B cell (primary cell): ENCODE measurements at regions not wholly inside any gene's neighbourhood (a gene's known extent, or its start where the extent isn't known, plus 50 kb on each side); places are given as distances from the start of the nearest gene placed in this dataset.

ENCODE experiments used
- ATAC-seq: fragments of 200-7000 bp; cut with Tn5 transposase; one replicate; pipeline ENCODE4 v1.10.0; 2021; ENCODE audit warnings: low read depth, mild to moderate bottlenecking, moderate number of reproducible peaks, moderate library complexity
- CTCF ChIA-PET: fragments of 350-600 bp; sonication (Branson Sonifier 250); formaldehyde crosslinking; loops from one replicate; lab custom pipeline; 2021; ENCODE audit warnings: antibody characterized with exemption, inconsistent platforms; lab: Charles Lee
- POLR2A ChIA-PET: fragments of 350-600 bp; sonication (Branson Sonifier 250); formaldehyde crosslinking; loops from one replicate; lab custom pipeline; 2021; ENCODE audit warnings: antibody characterized with exemption; lab: Charles Lee
- DNase-seq: peaks from one replicate; pipeline ENCODE4 v3.0.0; 2013
- H2AFZ ChIP-seq: 2 replicates; pipeline ENCODE4 v1.6.1; 2012; ENCODE audit warnings: mild to moderate bottlenecking, low read depth, low read length; ENCODE audit not compliant: insufficient read depth, poor library complexity, severe bottlenecking
- H3K27ac ChIP-seq, 2 donors: 1 replicate in 1 of 2; 2 replicates in 1 of 2; pipeline ENCODE4 v1.5.1; 2012 to 2013; ENCODE audit warnings: low read length in 2 of 2, mild to moderate bottlenecking in 2 of 2, moderate library complexity in 1 of 2
- H3K27me3 ChIP-seq, 4 experiments: fragments of 200-600 bp in 1 of 4; sonication (generic) in 1 of 4; replicated peaks in 1 of 4; 1 replicate in 2 of 4; 2 replicates in 2 of 4; pipeline versions ENCODE4 v1.6.1 to v1.7.0; 2013 to 2016; ENCODE audit warnings: low read length in 3 of 4, mild to moderate bottlenecking in 2 of 4, mixed read lengths in 1 of 4, moderate library complexity in 1 of 4; ENCODE audit not compliant: insufficient read depth in 4 of 4, control insufficient read depth in 3 of 4; ENCODE audit errors: control extremely low read depth in 1 of 4
- H3K36me3 ChIP-seq, 2 experiments: replicated peaks in 1 of 2; 1 replicate in 1 of 2; 2 replicates in 1 of 2; pipeline versions ENCODE4 v1.6.1 to v1.7.1; 2013; ENCODE audit warnings: low read length in 1 of 2; ENCODE audit not compliant: insufficient read depth in 2 of 2, control insufficient read depth in 1 of 2; ENCODE audit errors: control extremely low read depth in 1 of 2, extremely low read depth in 1 of 2
- H3K4me1 ChIP-seq, 2 donors: fragments of 200-600 bp in 1 of 2; sonication (generic) in 1 of 2; 1 replicate in 1 of 2; 2 replicates in 1 of 2; pipeline versions ENCODE4 v1.5.1 to v1.6.1; 2013 to 2017; ENCODE audit warnings: low read length in 2 of 2; ENCODE audit not compliant: control insufficient read depth in 2 of 2, insufficient read depth in 2 of 2
- H3K4me2 ChIP-seq: replicated peaks from 2 replicates; pipeline ENCODE3; 2012; ENCODE audit warnings: mild to moderate bottlenecking, low read depth, low read length; ENCODE audit not compliant: poor library complexity, severe bottlenecking
- H3K4me3 ChIP-seq, 5 experiments: fragments of 200-600 bp in 1 of 5; sonication (generic) in 1 of 5; 1 replicate in 3 of 5; 2 replicates in 2 of 5; pipeline versions ENCODE4 v1.5.1 to v1.7.0; 2011 to 2016; ENCODE audit warnings: low read length in 4 of 5, mild to moderate bottlenecking in 4 of 5, low read depth in 2 of 5, control low read depth in 1 of 5, moderate library complexity in 1 of 5; ENCODE audit not compliant: insufficient read depth in 1 of 5; ENCODE audit errors: control extremely low read depth in 1 of 5, extremely low read depth in 1 of 5
- H3K79me2 ChIP-seq: fragments of 200-600 bp; sonication (generic); one replicate; pipeline ENCODE4 v1.6.0; 2016; ENCODE audit warnings: low read length; ENCODE audit not compliant: control insufficient read depth, insufficient read depth
- H3K9ac ChIP-seq: fragments of 200-600 bp; sonication (generic); 2 replicates; pipeline ENCODE4 v1.6.1; 2017; ENCODE audit warnings: mild to moderate bottlenecking, low read length, moderate library complexity
- H3K9me3 ChIP-seq, 3 donors: one replicate each; pipeline versions ENCODE4 v1.6.1 to v1.7.1; 2013; ENCODE audit warnings: low read length in 2 of 3; ENCODE audit not compliant: control insufficient read depth in 2 of 3, insufficient read depth in 1 of 3; ENCODE audit errors: control extremely low read depth in 1 of 3
- H4K20me1 ChIP-seq: 2 replicates; pipeline ENCODE4 v1.6.0; 2012; ENCODE audit warnings: mild to moderate bottlenecking, low read length; ENCODE audit not compliant: insufficient read depth, control insufficient read depth, poor library complexity, severe bottlenecking
- H3K27ac Mint-ChIP-seq: one replicate; pipeline ENCODE4 v1.8.0; 2021; ENCODE audit warnings: mixed read lengths
- H3K27me3 Mint-ChIP-seq: one replicate; pipeline ENCODE4 v1.8.0; 2021; ENCODE audit warnings: mixed read lengths
- H3K4me1 Mint-ChIP-seq: one replicate; pipeline ENCODE4 v1.8.0; 2021; ENCODE audit warnings: mixed read lengths
- H3K4me3 Mint-ChIP-seq: one replicate; pipeline ENCODE4 v1.8.0; 2021; ENCODE audit warnings: mixed read lengths
- H3K9me3 Mint-ChIP-seq: one replicate; pipeline ENCODE4 v1.8.0; 2022; ENCODE audit warnings: mixed read lengths; ENCODE audit not compliant: insufficient read depth
- EZH2 ChIP-seq: IDR thresholded peaks from 2 replicates; pipeline ENCODE4 v1.6.1; 2012; ENCODE audit warnings: borderline replicate concordance, low read depth, mild to moderate bottlenecking, moderate library complexity, low read length; ENCODE audit not compliant: insufficient read depth, poor library complexity, severe bottlenecking
- WGBS: methylation state at CpG from one replicate; pipeline ENCODE4 v1.1.5; 2013; ENCODE audit warnings: missing lambda C conversion rate; ENCODE audit not compliant: insufficient coverage; 5-methylcytosine and 5-hydroxymethylcytosine counted together
- intact Hi-C: fragments of 100-400 bp; cut with micrococcal nuclease; formaldehyde crosslinking; loops from one replicate; pipeline ENCODE4 v1.10.0; 2022
- TF ChIP-seq, protein P1 (sequence below): fragments of 200-600 bp; IDR thresholded peaks from one replicate; pipeline ENCODE4 v1.8.0; 2022; ENCODE audit warnings: antibody characterized with exemption, mild to moderate bottlenecking

DNA sequence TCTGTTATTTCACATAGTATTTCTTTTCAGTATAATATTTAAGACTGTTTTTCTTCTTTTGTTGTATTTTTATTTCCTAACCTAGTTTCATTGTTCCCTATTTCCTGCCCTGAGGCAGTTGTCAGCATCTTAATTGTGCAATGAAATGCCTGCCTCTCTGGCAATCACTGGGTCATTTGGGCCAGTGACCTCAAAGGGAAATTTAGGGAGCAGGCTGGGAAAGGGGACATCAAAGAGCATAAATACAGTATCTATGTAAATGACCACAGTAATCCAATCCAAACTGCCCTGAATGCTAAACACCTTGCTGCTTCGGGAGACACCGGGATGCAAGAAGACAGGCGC lies 147.8 kb downstream of the TLR5 start:
- Histone ChIP-seq H3K4me3 (no peak overlapping the region), H2AFZ (no peak overlapping the region), H4K20me1 (no peaks in the 10 kb centered on the region), H3K79me2 (no peaks in the 10 kb centered on the region), H3K27ac (no peak overlapping the region), H3K9ac (no peak overlapping the region), H3K36me3 (peaks cover 0 to 31% of the 10 kb centered on the region in 2 experiments), H3K4me1 (no peaks in the 10 kb centered on the region), H3K27me3 (no peaks in the 10 kb centered on the region), H3K9me3 (no peaks in the 10 kb centered on the region), H3K4me2 (no peak overlapping the region)
- TF ChIP-seq, protein P1, sequence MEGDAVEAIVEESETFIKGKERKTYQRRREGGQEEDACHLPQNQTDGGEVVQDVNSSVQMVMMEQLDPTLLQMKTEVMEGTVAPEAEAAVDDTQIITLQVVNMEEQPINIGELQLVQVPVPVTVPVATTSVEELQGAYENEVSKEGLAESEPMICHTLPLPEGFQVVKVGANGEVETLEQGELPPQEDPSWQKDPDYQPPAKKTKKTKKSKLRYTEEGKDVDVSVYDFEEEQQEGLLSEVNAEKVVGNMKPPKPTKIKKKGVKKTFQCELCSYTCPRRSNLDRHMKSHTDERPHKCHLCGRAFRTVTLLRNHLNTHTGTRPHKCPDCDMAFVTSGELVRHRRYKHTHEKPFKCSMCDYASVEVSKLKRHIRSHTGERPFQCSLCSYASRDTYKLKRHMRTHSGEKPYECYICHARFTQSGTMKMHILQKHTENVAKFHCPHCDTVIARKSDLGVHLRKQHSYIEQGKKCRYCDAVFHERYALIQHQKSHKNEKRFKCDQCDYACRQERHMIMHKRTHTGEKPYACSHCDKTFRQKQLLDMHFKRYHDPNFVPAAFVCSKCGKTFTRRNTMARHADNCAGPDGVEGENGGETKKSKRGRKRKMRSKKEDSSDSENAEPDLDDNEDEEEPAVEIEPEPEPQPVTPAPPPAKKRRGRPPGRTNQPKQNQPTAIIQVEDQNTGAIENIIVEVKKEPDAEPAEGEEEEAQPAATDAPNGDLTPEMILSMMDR: no peak
- no peak for TF ChIP-seq EZH2
- intact Hi-C loops: no loop called here
- CTCF ChIA-PET: interaction anchor here (0.9 kb wide), 1 partner anchor 267 kb away, joined by 3 read pairs; no protein-coding TSS in a partner anchor
- Mint-ChIP-seq H3K27ac (no peak overlapping the region), H3K4me3 (no peak overlapping the region), H3K9me3 (no peaks in the 10 kb centered on the region), H3K4me1 (peaks cover 1% of the 10 kb centered on the region), H3K27me3 (no peaks in the 10 kb centered on the region)
- POLR2A ChIA-PET: no interaction called here
- ATAC-seq (no peak), DNase-seq (no peak)
- WGBS: no CpG with 5 or more reads among the region's 3 CpGs

DNA sequence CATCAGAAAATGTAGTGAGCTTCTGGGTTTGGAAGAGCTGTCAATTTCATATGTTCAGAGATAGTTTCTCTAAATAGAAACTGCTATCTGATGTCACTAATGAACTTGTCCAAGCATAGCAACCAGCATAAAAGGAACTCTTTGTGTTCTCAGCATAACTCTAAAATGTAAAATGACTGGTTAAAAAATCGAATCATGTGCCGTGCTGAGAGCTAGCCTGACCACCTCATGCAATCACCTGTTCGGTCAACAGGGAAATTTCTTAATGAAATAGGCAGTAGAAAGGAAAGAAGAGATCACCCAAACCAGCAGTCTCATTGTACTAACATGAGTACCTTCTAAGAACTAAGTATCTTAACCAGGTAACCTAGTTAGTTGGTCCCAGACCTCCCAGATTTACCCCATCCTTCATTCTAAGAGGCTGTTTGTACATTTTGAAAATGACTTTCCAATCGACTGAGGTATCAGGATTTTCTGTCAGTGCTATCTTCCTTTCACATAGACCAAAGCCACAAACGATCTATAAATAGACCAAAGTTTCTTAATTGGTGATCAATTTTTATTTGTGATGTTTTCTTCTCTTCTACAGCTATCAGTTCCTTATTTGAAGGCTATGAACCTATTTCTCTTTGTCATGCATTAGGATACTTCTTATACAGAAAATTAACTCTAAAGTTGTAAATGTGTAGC lies 147.3 kb downstream of the TLR5 start:
- Histone ChIP-seq H3K4me1 (no peaks in the 10 kb centered on the region), H3K4me2 (no peak overlapping the region), H3K9me3 (no peaks in the 10 kb centered on the region), H3K9ac (no peak overlapping the region), H3K4me3 (no peak overlapping the region), H2AFZ (no peak overlapping the region), H3K36me3 (peaks cover 0 to 31% of the 10 kb centered on the region in 2 experiments), H4K20me1 (no peaks in the 10 kb centered on the region), H3K79me2 (no peaks in the 10 kb centered on the region), H3K27ac (no peak overlapping the region), H3K27me3 (no peaks in the 10 kb centered on the region)
- POLR2A ChIA-PET: no interaction called here
- DNase-seq (no peak), ATAC-seq (no peak)
- Mint-ChIP-seq H3K27ac (no peak overlapping the region), H3K9me3 (no peaks in the 10 kb centered on the region), H3K27me3 (no peaks in the 10 kb centered on the region), H3K4me3 (no peak overlapping the region), H3K4me1 (peaks cover 1% of the 10 kb centered on the region)
- CTCF ChIA-PET: interaction anchor here (0.9 kb wide), 1 partner anchor 268 kb away, joined by 3 read pairs; no protein-coding TSS in a partner anchor
- TF ChIP-seq, protein P1: no peak
- no peak for TF ChIP-seq EZH2
- intact Hi-C loops: no loop called here
- no CpG with 5 or more reads among the region's 5 CpGs for WGBS
